H9 (cell line): ENCODE measurements at regions not wholly inside any gene's neighbourhood (a gene's known extent, or its start where the extent isn't known, plus 50 kb on each side); places are given as distances from the start of the nearest gene placed in this dataset.

Experiments
- DNase-seq: peaks from one replicate; pipeline ENCODE4 v3.0.0-alpha.2; 2017
- H2AFZ ChIP-seq: one replicate; pipeline ENCODE4 v1.6.1; 2013; ENCODE audit warnings: mild to moderate bottlenecking, low read length, control low read depth, moderate library complexity
- H2AK5ac ChIP-seq: 2 replicates; pipeline ENCODE4 v1.6.1; 2013; ENCODE audit warnings: low read length, control low read depth, mixed read lengths; ENCODE audit not compliant: insufficient read length
- H2BK120ac ChIP-seq: one replicate; pipeline ENCODE4 v1.6.1; 2013; ENCODE audit warnings: low read depth, mild to moderate bottlenecking, low read length, control low read depth, inconsistent platforms; ENCODE audit not compliant: poor library complexity, severe bottlenecking
- H2BK12ac ChIP-seq: 2 replicates; pipeline ENCODE4 v1.6.1; 2013; ENCODE audit warnings: low read length, control low read depth, mixed read lengths, low read depth; ENCODE audit not compliant: insufficient read length
- H2BK15ac ChIP-seq: 2 replicates; pipeline ENCODE4 v1.6.1; 2013; ENCODE audit warnings: low read depth, low read length, control low read depth
- H2BK20ac ChIP-seq: one replicate; pipeline ENCODE4 v1.6.1; 2013; ENCODE audit warnings: low read depth, mild to moderate bottlenecking, low read length, control low read depth, inconsistent platforms; ENCODE audit not compliant: poor library complexity, severe bottlenecking
- H2BK5ac ChIP-seq: 2 replicates; pipeline ENCODE4 v1.6.1; 2013; ENCODE audit warnings: low read length, control low read depth, mixed read lengths; ENCODE audit not compliant: insufficient read length
- H3K14ac ChIP-seq: 2 replicates; pipeline ENCODE4 v1.6.1; 2013; ENCODE audit warnings: low read length, control low read depth; ENCODE audit not compliant: insufficient read depth
- H3K18ac ChIP-seq: 2 replicates; pipeline ENCODE4 v1.6.1; 2013; ENCODE audit warnings: low read depth, mild to moderate bottlenecking, mixed read lengths, low read length, control low read depth; ENCODE audit not compliant: insufficient read length
- H3K23ac ChIP-seq: 2 replicates; pipeline ENCODE4 v1.6.1; 2013; ENCODE audit warnings: low read length, control low read depth, mixed read lengths, low read depth; ENCODE audit not compliant: insufficient read length
- H3K23me2 ChIP-seq: 2 replicates; pipeline ENCODE4 v1.6.1; 2013; ENCODE audit warnings: low read depth, mild to moderate bottlenecking, mixed read lengths, low read length, control low read depth; ENCODE audit not compliant: insufficient read length, poor library complexity, severe bottlenecking
- H3K27ac ChIP-seq: 2 replicates; pipeline ENCODE4 v1.5.1; 2013; ENCODE audit warnings: low read length, control low read depth, mixed read lengths, low read depth; ENCODE audit not compliant: insufficient read length
- H3K27me3 ChIP-seq: 2 replicates; pipeline ENCODE4 v1.6.1; 2013; ENCODE audit warnings: low read length, control low read depth, inconsistent platforms; ENCODE audit not compliant: insufficient read depth
- H3K4ac ChIP-seq: 2 replicates; pipeline ENCODE4 v1.6.1; 2013; ENCODE audit warnings: low read depth, mild to moderate bottlenecking, control low read depth, inconsistent platforms, low read length, moderate library complexity
- H3K4me1 ChIP-seq: 2 replicates; pipeline ENCODE4 v1.6.1; 2013; ENCODE audit warnings: low read length, control low read depth, inconsistent platforms; ENCODE audit not compliant: insufficient read depth
- H3K4me2 ChIP-seq: 2 replicates; pipeline ENCODE4 v1.6.1; 2013; ENCODE audit warnings: low read length, control low read depth, mixed read lengths; ENCODE audit not compliant: insufficient read length, insufficient read depth
- H3K56ac ChIP-seq: 2 replicates; pipeline ENCODE4 v1.6.1; 2013; ENCODE audit warnings: low read depth, mild to moderate bottlenecking, mixed read lengths, low read length, control low read depth; ENCODE audit not compliant: insufficient read length
- H3K79me1 ChIP-seq: 2 replicates; pipeline ENCODE4 v1.6.1; 2013; ENCODE audit warnings: low read depth, mild to moderate bottlenecking, moderate library complexity, low read length, control low read depth, inconsistent platforms; ENCODE audit not compliant: insufficient read depth, poor library complexity, severe bottlenecking
- H3K79me2 ChIP-seq: 2 replicates; pipeline ENCODE4 v1.6.1; 2013; ENCODE audit warnings: low read length, control low read depth, inconsistent platforms; ENCODE audit not compliant: insufficient read depth
- H3K9ac ChIP-seq: 2 replicates; pipeline ENCODE4 v1.6.1; 2013; ENCODE audit warnings: low read length, control low read depth, mixed read lengths; ENCODE audit not compliant: insufficient read length; ENCODE audit errors: extremely low read depth
- H3K9me3 ChIP-seq: one replicate; pipeline ENCODE4 v1.6.1; 2013; ENCODE audit warnings: low read depth, low read length, inconsistent platforms; ENCODE audit not compliant: control insufficient read depth
- H3T11ph ChIP-seq: one replicate; pipeline ENCODE4 v1.6.1; 2013; ENCODE audit warnings: mild to moderate bottlenecking, low read length, control low read depth, inconsistent platforms
- H4K20me1 ChIP-seq: one replicate; pipeline ENCODE4 v1.6.1; 2013; ENCODE audit not compliant: control insufficient read depth, insufficient read length, insufficient read depth
- H4K5ac ChIP-seq: 2 replicates; pipeline ENCODE4 v1.6.1; 2013; ENCODE audit warnings: low read depth, mild to moderate bottlenecking, mixed read lengths, low read length, control low read depth; ENCODE audit not compliant: insufficient read length
- H4K8ac ChIP-seq: replicated peaks from 2 replicates; pipeline ENCODE4 v1.6.1; 2013; ENCODE audit warnings: low read length, control low read depth, mixed read lengths, low read depth; ENCODE audit not compliant: insufficient read length
- H4K91ac ChIP-seq: 2 replicates; pipeline ENCODE4 v1.6.1; 2013; ENCODE audit warnings: low read depth, mild to moderate bottlenecking, moderate library complexity, mixed read lengths, low read length, control low read depth; ENCODE audit not compliant: insufficient read length
- H3K27ac Mint-ChIP-seq, 3 experiments: 2 replicates in 2 of 3; 3 replicates in 1 of 3; pipeline ENCODE4 v1.8.0; 2020 to 2021; ENCODE audit warnings: mixed read lengths in 3 of 3, mild to moderate bottlenecking in 1 of 3, moderate library complexity in 1 of 3
- H3K27me3 Mint-ChIP-seq: 2 replicates; pipeline ENCODE4 v1.8.0; 2021; ENCODE audit warnings: low read depth, mild to moderate bottlenecking, moderate library complexity, mixed read lengths
- H3K36me3 Mint-ChIP-seq, 3 experiments: 2 replicates in 2 of 3; 3 replicates in 1 of 3; pipeline ENCODE4 v1.8.0; 2020 to 2021; ENCODE audit warnings: low read depth in 3 of 3, mixed read lengths in 3 of 3; ENCODE audit not compliant: insufficient read depth in 1 of 3
- H3K4me1 Mint-ChIP-seq, 2 experiments: 2 replicates each; pipeline ENCODE4 v1.8.0; 2020; ENCODE audit warnings: mixed read lengths in 2 of 2
- H3K4me3 Mint-ChIP-seq, 2 experiments: 2 replicates in 1 of 2; 3 replicates in 1 of 2; pipeline ENCODE4 v1.8.0; 2020 to 2021; ENCODE audit warnings: mild to moderate bottlenecking in 2 of 2, mixed read lengths in 2 of 2, moderate library complexity in 1 of 2
- H3K9me3 Mint-ChIP-seq, 2 experiments: 2 replicates in 1 of 2; 3 replicates in 1 of 2; pipeline ENCODE4 v1.8.0; 2020; ENCODE audit warnings: mild to moderate bottlenecking in 2 of 2, mixed read lengths in 2 of 2, moderate library complexity in 1 of 2
- WGBS: extraction: QIAGEN DNeasy Blood & Tissue Kit; methylation state at CpG from one replicate; pipeline ENCODE4 v1.1.7; 2013; ENCODE audit warnings: missing lambda C conversion rate, low lambda C conversion rate, mixed read lengths; ENCODE audit not compliant: insufficient read length; ENCODE audit errors: extremely low coverage; 5-methylcytosine and 5-hydroxymethylcytosine counted together
- TF ChIP-seq, protein P1 (sequence below): fragments of 200-600 bp; sonication (generic); conservative IDR thresholded peaks from 3 replicates; pipeline ENCODE4 v1.8.0; 2021; ENCODE audit warnings: antibody characterized with exemption, mild to moderate bottlenecking

DNA sequence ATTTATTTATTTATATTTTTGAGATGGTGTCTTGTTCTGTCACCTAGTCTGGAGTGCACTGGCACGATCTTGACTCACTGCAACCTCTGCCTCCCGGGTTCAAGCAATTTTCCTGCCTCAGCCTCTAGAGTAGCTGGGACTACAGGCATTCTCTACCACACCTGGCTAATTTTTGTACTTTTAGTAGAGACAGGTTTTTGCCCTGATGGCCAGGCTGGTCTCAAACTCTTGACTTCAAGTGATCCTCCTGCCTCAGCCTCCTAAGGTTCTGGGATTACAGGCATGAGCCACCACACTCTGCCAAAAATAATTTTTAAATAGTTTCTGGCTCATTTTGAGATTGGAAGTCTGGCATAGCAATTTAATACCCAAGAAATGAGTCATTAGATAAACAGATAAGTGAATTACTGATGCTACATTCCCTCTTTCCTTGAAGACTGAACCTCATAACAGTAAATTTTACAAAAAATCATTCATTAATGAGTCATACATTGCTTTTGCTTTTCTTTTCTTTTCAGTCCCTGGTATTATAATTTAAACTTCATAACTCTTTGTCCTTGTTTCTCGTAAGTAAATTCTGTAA, 881.6 kb upstream of the PIK3C3 start:
- Histone ChIP-seq H2BK15ac (no peak overlapping the region), H3K79me2 (no peaks in the 10 kb centered on the region), H3K14ac (no peak overlapping the region), H4K8ac (no peak overlapping the region), H3K4me2 (no peak overlapping the region), H3T11ph (no peak overlapping the region), H4K91ac (no peak overlapping the region), H4K20me1 (no peaks in the 10 kb centered on the region), H3K23ac (no peak overlapping the region), H3K4me1 (no peaks in the 10 kb centered on the region), H2BK120ac (no peak overlapping the region), H2BK5ac (no peak overlapping the region), H3K4ac (no peak overlapping the region), H3K9me3 (no peaks in the 10 kb centered on the region), H3K27ac (no peak overlapping the region), H3K18ac (no peak overlapping the region), H2AK5ac (no peak overlapping the region), H3K23me2 (no peaks in the 10 kb centered on the region), H2BK12ac (no peak overlapping the region), H3K27me3 (no peaks in the 10 kb centered on the region), H2AFZ (no peak overlapping the region), H3K79me1 (no peaks in the 10 kb centered on the region), H4K5ac (no peak overlapping the region), H3K56ac (no peak overlapping the region), H2BK20ac (no peak overlapping the region), H3K9ac (no peak overlapping the region)
- Mint-ChIP-seq H3K27me3 (no peaks in the 10 kb centered on the region), H3K9me3 (no peaks in the 10 kb centered on the region), H3K27ac (no peak overlapping the region), H3K4me3 (no peak overlapping the region), H3K36me3 (no peaks in the 10 kb centered on the region), H3K4me1 (peaks cover 0 to 2% of the 10 kb centered on the region in 2 experiments; a peak in 2 of 4 replicates)
- no peak for DNase-seq
- TF ChIP-seq, protein P1, sequence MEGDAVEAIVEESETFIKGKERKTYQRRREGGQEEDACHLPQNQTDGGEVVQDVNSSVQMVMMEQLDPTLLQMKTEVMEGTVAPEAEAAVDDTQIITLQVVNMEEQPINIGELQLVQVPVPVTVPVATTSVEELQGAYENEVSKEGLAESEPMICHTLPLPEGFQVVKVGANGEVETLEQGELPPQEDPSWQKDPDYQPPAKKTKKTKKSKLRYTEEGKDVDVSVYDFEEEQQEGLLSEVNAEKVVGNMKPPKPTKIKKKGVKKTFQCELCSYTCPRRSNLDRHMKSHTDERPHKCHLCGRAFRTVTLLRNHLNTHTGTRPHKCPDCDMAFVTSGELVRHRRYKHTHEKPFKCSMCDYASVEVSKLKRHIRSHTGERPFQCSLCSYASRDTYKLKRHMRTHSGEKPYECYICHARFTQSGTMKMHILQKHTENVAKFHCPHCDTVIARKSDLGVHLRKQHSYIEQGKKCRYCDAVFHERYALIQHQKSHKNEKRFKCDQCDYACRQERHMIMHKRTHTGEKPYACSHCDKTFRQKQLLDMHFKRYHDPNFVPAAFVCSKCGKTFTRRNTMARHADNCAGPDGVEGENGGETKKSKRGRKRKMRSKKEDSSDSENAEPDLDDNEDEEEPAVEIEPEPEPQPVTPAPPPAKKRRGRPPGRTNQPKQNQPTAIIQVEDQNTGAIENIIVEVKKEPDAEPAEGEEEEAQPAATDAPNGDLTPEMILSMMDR, result no peak
- no CpG with 5 or more reads among the region's 3 CpGs for WGBS
